ENCODE measurements at regions not wholly inside any gene's neighbourhood (a gene's known extent, or its start where the extent isn't known, plus 50 kb on each side); places are given as distances from the start of the nearest gene placed in this dataset.

GRCh38 chr14:86363576-86363975, 833.6 kb downstream of the FLRT2 start:
- TF ChIP-seq CTCF (IDR thresholded peaks at IDR 0.05; ENCODE audit: low read depth, low read length) (no peak), MAX (IDR thresholded peaks at IDR 0.05; ENCODE audit: low read depth, low read length) (no peak), POLR2A (IDR thresholded peaks at IDR 0.05; ENCODE audit: extremely low read depth, insufficient read length) (no peak)

Measured in NB4 (cell line).